ENCODE measurements at regions not wholly inside any gene's neighbourhood (a gene's known extent, or its start where the extent isn't known, plus 50 kb on each side); places are given as distances from the start of the nearest gene placed in this dataset.

GRCh38 chr18:24588440-24588839 lies 128.0 kb downstream of the HRH4 start (continued):
- TF ChIP-seq, protein P1, sequence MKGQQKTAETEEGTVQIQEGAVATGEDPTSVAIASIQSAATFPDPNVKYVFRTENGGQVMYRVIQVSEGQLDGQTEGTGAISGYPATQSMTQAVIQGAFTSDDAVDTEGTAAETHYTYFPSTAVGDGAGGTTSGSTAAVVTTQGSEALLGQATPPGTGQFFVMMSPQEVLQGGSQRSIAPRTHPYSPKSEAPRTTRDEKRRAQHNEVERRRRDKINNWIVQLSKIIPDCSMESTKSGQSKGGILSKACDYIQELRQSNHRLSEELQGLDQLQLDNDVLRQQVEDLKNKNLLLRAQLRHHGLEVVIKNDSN (CRISPR knock-in tag; IDR thresholded peaks at IDR 0.05), result no peak
- TF ChIP-seq, protein P2, sequence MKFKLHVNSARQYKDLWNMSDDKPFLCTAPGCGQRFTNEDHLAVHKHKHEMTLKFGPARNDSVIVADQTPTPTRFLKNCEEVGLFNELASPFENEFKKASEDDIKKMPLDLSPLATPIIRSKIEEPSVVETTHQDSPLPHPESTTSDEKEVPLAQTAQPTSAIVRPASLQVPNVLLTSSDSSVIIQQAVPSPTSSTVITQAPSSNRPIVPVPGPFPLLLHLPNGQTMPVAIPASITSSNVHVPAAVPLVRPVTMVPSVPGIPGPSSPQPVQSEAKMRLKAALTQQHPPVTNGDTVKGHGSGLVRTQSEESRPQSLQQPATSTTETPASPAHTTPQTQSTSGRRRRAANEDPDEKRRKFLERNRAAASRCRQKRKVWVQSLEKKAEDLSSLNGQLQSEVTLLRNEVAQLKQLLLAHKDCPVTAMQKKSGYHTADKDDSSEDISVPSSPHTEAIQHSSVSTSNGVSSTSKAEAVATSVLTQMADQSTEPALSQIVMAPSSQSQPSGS (CRISPR knock-in tag; IDR thresholded peaks at IDR 0.05; ENCODE audit: borderline replicate concordance, low read depth), result no peak
- TF ChIP-seq TEAD1 (CRISPR knock-in tag; IDR thresholded peaks at IDR 0.05) (no peak), ZNF232 (CRISPR knock-in tag; IDR thresholded peaks at IDR 0.05) (no peak), TEAD4 (CRISPR knock-in tag; IDR thresholded peaks at IDR 0.05) (no peak), ZNF671 (CRISPR knock-in tag; IDR thresholded peaks at IDR 0.05) (no peak)

DNA sequence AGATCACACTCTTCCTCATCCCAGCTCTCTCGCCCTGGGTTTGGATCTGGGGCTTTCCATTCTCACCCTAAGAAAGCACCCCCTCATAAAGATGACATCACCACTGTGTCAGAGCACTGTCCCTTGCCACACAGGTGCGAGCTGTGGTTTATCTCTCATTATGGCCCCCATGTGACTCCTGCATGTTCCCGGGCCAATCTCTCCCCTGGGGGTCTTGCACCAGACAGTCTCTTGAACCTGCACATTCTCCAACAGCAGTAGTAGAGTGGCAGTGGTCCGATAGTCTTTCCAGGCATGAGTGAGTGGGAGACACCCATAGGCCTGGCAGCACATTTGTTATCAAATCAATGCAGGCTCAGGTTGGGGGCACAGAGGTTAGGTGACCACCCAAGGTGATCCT lies 130.5 kb downstream of the HRH4 start:
- ATAC-seq (no peak), DNase-seq (ENCODE audit: low spot score) (no peak)
- H3K27me3 Mint-ChIP-seq (ENCODE audit: low read depth), result no peaks in the 10 kb centered on the region
- peaks cover 14% of the 10 kb centered on the region for H3K36me3 Mint-ChIP-seq
- peaks cover 18% of the 10 kb centered on the region for H3K9me3 Mint-ChIP-seq
- no peak overlapping the region for H3K4me3 Mint-ChIP-seq
- POLR2A ChIA-PET, result interaction anchor here (0.6 kb wide), 1 partner anchor 133 kb away, joined by 3 read pairs; no protein-coding TSS in a partner anchor
- no peak overlapping the region for H3K27ac Mint-ChIP-seq
- CTCF ChIA-PET, result no interaction called here
- H3K4me1 Mint-ChIP-seq, result peaks cover 12% of the 10 kb centered on the region
- TF ChIP-seq HMGA2 (CRISPR knock-in tag; IDR thresholded peaks at IDR 0.05) (no peak), CDX4 (CRISPR knock-in tag; IDR thresholded peaks at IDR 0.05; ENCODE audit: borderline replicate concordance) (no peak)
- TF ChIP-seq, protein P3, sequence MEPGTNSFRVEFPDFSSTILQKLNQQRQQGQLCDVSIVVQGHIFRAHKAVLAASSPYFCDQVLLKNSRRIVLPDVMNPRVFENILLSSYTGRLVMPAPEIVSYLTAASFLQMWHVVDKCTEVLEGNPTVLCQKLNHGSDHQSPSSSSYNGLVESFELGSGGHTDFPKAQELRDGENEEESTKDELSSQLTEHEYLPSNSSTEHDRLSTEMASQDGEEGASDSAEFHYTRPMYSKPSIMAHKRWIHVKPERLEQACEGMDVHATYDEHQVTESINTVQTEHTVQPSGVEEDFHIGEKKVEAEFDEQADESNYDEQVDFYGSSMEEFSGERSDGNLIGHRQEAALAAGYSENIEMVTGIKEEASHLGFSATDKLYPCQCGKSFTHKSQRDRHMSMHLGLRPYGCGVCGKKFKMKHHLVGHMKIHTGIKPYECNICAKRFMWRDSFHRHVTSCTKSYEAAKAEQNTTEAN (CRISPR knock-in tag; IDR thresholded peaks at IDR 0.05), result no peak

GRCh38 chr18:24593401-24593800 lies 133.0 kb downstream of the HRH4 start:
- CTCF ChIA-PET, result interaction anchor here (0.9 kb wide), 1 partner anchor 79 kb away, joined by 3 read pairs; no protein-coding TSS in a partner anchor
- no peaks in the 10 kb centered on the region for H3K27me3 Mint-ChIP-seq (ENCODE audit: low read depth)
- ATAC-seq (no peak), DNase-seq (ENCODE audit: low spot score) (no peak)
- H3K9me3 Mint-ChIP-seq, result peaks cover 18% of the 10 kb centered on the region
- H3K4me1 Mint-ChIP-seq, result no peaks in the 10 kb centered on the region
- POLR2A ChIA-PET, result no interaction called here
- no peak for TF ChIP-seq GRHL2 (CRISPR knock-in tag; IDR thresholded peaks at IDR 0.05; ENCODE audit: insufficient replicate concordance, severe bottlenecking)
- TF ChIP-seq ATF1 (CRISPR knock-in tag; IDR thresholded peaks at IDR 0.05), result no peak
- TF ChIP-seq GABPB1 (CRISPR knock-in tag; IDR thresholded peaks at IDR 0.05), result no peak
- TF ChIP-seq FOXK1 (CRISPR knock-in tag; IDR thresholded peaks at IDR 0.05), result no peak
- TF ChIP-seq JAZF1 (CRISPR knock-in tag; IDR thresholded peaks at IDR 0.05), result no peak
- TF ChIP-seq, protein P4, sequence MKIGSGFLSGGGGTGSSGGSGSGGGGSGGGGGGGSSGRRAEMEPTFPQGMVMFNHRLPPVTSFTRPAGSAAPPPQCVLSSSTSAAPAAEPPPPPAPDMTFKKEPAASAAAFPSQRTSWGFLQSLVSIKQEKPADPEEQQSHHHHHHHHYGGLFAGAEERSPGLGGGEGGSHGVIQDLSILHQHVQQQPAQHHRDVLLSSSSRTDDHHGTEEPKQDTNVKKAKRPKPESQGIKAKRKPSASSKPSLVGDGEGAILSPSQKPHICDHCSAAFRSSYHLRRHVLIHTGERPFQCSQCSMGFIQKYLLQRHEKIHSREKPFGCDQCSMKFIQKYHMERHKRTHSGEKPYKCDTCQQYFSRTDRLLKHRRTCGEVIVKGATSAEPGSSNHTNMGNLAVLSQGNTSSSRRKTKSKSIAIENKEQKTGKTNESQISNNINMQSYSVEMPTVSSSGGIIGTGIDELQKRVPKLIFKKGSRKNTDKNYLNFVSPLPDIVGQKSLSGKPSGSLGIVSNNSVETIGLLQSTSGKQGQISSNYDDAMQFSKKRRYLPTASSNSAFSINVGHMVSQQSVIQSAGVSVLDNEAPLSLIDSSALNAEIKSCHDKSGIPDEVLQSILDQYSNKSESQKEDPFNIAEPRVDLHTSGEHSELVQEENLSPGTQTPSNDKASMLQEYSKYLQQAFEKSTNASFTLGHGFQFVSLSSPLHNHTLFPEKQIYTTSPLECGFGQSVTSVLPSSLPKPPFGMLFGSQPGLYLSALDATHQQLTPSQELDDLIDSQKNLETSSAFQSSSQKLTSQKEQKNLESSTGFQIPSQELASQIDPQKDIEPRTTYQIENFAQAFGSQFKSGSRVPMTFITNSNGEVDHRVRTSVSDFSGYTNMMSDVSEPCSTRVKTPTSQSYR (CRISPR knock-in tag; IDR thresholded peaks at IDR 0.05), result no peak
- TF ChIP-seq ZNF232 (CRISPR knock-in tag; IDR thresholded peaks at IDR 0.05), result no peak
- H3K4me3 Mint-ChIP-seq, result no peak overlapping the region
- H3K36me3 Mint-ChIP-seq, result peaks cover 14% of the 10 kb centered on the region
- no peak overlapping the region for H3K27ac Mint-ChIP-seq

Measured in WTC11 (cell line).